Heart left ventricle (tissue), 16 donors: ENCODE measurements at regions not wholly inside any gene's neighbourhood (a gene's known extent, or its start where the extent isn't known, plus 50 kb on each side); places are given as distances from the start of the nearest gene placed in this dataset.

Experiments
- ATAC-seq, 4 donors: fragments of 200-7000 bp; cut with Tn5 transposase; one replicate each; pipeline ENCODE4 v1.9.1; 2020 to 2022; ENCODE audit warnings: moderate library complexity in 4 of 4, mild to moderate bottlenecking in 3 of 4, moderate number of reproducible peaks in 1 of 4
- DNase-seq, 5 donors: peaks; one replicate each; pipeline ENCODE4 v3.0.0-alpha.2; 2020
- H3K27ac ChIP-seq, 12 donors: fragments of 200-600 bp; sonication (generic) in 4 of 12; one replicate each; pipeline versions ENCODE4 v1.5.0 to v1.8.0; 2016 to 2022; ENCODE audit warnings: mild to moderate bottlenecking in 2 of 12
- H3K27me3 ChIP-seq, 9 donors: fragments of 200-600 bp; sonication (generic) in 2 of 9; one replicate each; pipeline versions ENCODE4 v1.5.1 to v1.8.0; 2016 to 2022; ENCODE audit warnings: mild to moderate bottlenecking in 3 of 9
- H3K36me3 ChIP-seq, 9 donors: fragments of 200-600 bp; sonication (generic) in 2 of 9; one replicate each; pipeline versions ENCODE4 v1.5.0 to v1.8.0; 2018 to 2022; ENCODE audit warnings: mild to moderate bottlenecking in 2 of 9
- H3K4me1 ChIP-seq, 12 donors: fragments of 200-600 bp; sonication (generic) in 4 of 12; one replicate each; pipeline versions ENCODE4 v1.5.0 to v1.8.0; 2016 to 2022; ENCODE audit warnings: mild to moderate bottlenecking in 3 of 12
- H3K4me3 ChIP-seq, 12 donors: fragments of 200-600 bp; sonication (generic) in 4 of 12; one replicate each; pipeline versions ENCODE4 v1.5.0 to v1.8.0; 2017 to 2022; ENCODE audit warnings: mild to moderate bottlenecking in 9 of 12, moderate library complexity in 4 of 12
- H3K9me3 ChIP-seq, 12 donors: fragments of 200-600 bp; sonication (generic) in 4 of 12; one replicate each; pipeline versions ENCODE4 v1.5.0 to v1.8.0; 2016 to 2022; ENCODE audit warnings: mild to moderate bottlenecking in 1 of 12
- CTCF ChIP-seq, 12 donors: fragments of 200-600 bp; sonication (generic) in 4 of 12; IDR thresholded peaks; one replicate each; pipeline versions ENCODE4 v1.5.0 to v1.8.0; 2018 to 2022; ENCODE audit warnings: antibody characterized with exemption in 12 of 12, mild to moderate bottlenecking in 5 of 12
- POLR2A ChIP-seq, 2 donors: fragments of 450-650 bp; IDR thresholded peaks; one replicate each; pipeline ENCODE4 v1.6.1; 2017; ENCODE audit warnings: antibody characterized with exemption in 2 of 2, mild to moderate bottlenecking in 2 of 2, moderate library complexity in 2 of 2
- WGBS, 4 donors: extraction: QIAGEN DNeasy Blood & Tissue Kit in 2 of 4; methylation state at CpG; one replicate each; pipeline versions ENCODE4 v1.1.5 to v1.1.7; 2013 to 2018; 5-methylcytosine and 5-hydroxymethylcytosine counted together
- intact Hi-C, 10 donors: fragments of 100-400 bp; cut with DNase I; formaldehyde crosslinking; loops; one replicate each; pipeline versions ENCODE4 v1.11.1 to v1.14.2; 2022
- donor health status: ischemic (EF 13 %, LVEDD 7.1; RV severe dilation, severe dysfunction).
- donor health status: healthy with polysubstance abuse.
- donor health status: DM: no; HTN: yes; CAD: no.
- donor health status: DM: no; HTN: no; CAD: no.
- donor health status: ischemic (EF 25% LVEDD 6.9; RV normal size, moderate dysfunction).
- donor health status: ischemic (EF 25% LVEDD 5.7; RV mildly dilated, moderate dysfunction).
- donor health status: healthy.
- donor health status: DM: yes; HTN: yes; CAD: no.
- donor health status: ischemic (EF 35%, LVEDD 5.7; RV mildly dilated, moderate dysfunction).
- donor health status: nonischemic (EF 11% LVEDD 7.7; RV severe dilation, severe dysfunction).
- donor health status: DM: yes; HTN: yes; CAD: no.
- donor health status: PGD.
- donor health status: ischemic (EF 29% LVEDD 5.4; RV normal size, mild dysfunction).
- donor health status: nonischemic (EF 23%, LVEDD 6.1; RV moderate dilation, normal function).

GRCh38 chr6:144581812-144582537 is 296.8 kb downstream of the UTRN start:
- H3K27ac ChIP-seq, result no peak overlapping the region
- peak in 3 of 4 donors; percentile 61 to 66 (median 65) for ATAC-seq
- H3K4me3 ChIP-seq, result no peak overlapping the region
- DNase-seq, result no peak
- H3K27me3 ChIP-seq, result no peaks in the 10 kb centered on the region
- WGBS, 4 donors, result 45 to 61% (median 55%) methylated on average over 5 of the region's 5 CpGs
- H3K36me3 ChIP-seq, result peaks cover 0 to 32% (median 24%) of the 10 kb centered on the region in 9 donors
- TF ChIP-seq CTCF (IDR thresholded peaks at IDR 0.05) (peak in 11 of 12 donors; percentile 20 to 61 (median 40)), POLR2A (IDR thresholded peaks at IDR 0.05) (no peak)
- H3K4me1 ChIP-seq, result peaks cover 0 to 35% (median 21%) of the 10 kb centered on the region in 12 donors
- H3K9me3 ChIP-seq, result no peaks in the 10 kb centered on the region
- intact Hi-C loops, result loop anchor here (5.0 to 10.0 kb wide), 13 partner anchors 193 to 1123 kb away; no protein-coding TSS in a partner anchor

GRCh38 chr6:144582939-144583613 is 297.9 kb downstream of the UTRN start:
- peak overlapping the region in 6 of 12 donors; percentile 2 to 43 (median 14) for H3K4me3 ChIP-seq
- H3K27ac ChIP-seq, result no peak overlapping the region

GRCh38 chr6:144583614-144583954 is 298.4 kb downstream of the UTRN start:
- TF ChIP-seq CTCF (IDR thresholded peaks at IDR 0.05), result no peak
- no peak overlapping the region for H3K27ac ChIP-seq
- WGBS, 4 donors, result 76 to 93% (median 85%) methylated on average over 1 of the region's 1 CpG
- H3K4me1 ChIP-seq, result peaks cover 0 to 40% (median 21%) of the 10 kb centered on the region in 12 donors
- intact Hi-C loops, result loop anchor here (5.0 to 10.0 kb wide), 13 partner anchors 191 to 1121 kb away; no protein-coding TSS in a partner anchor
- peak overlapping the region in 1 of 12 donors; percentile 43 for H3K4me3 ChIP-seq
- no peaks in the 10 kb centered on the region for H3K27me3 ChIP-seq
- H3K36me3 ChIP-seq, result peaks cover 0 to 27% (median 18%) of the 10 kb centered on the region in 9 donors
- ATAC-seq, result no peak
- H3K9me3 ChIP-seq, result no peaks in the 10 kb centered on the region
- DNase-seq, result no peak

More at GRCh38 chr6:144582939-144583613, 297.9 kb downstream of the UTRN start:
- H3K4me1 ChIP-seq, result peaks cover 0 to 35% (median 21%) of the 10 kb centered on the region in 12 donors
- ATAC-seq, result peak; percentile 35 to 73 (median 72)
- peaks cover 0 to 29% (median 22%) of the 10 kb centered on the region in 9 donors for H3K36me3 ChIP-seq
- DNase-seq, result peak; percentile 15 to 74 (median 36)
- TF ChIP-seq POLR2A (IDR thresholded peaks at IDR 0.05) (no peak), CTCF (IDR thresholded peaks at IDR 0.05) (no peak)
- H3K27me3 ChIP-seq, result no peaks in the 10 kb centered on the region
- intact Hi-C loops, result loop anchor here (5.0 to 10.0 kb wide), 13 partner anchors 192 to 1122 kb away; no protein-coding TSS in a partner anchor
- 16 to 18% (median 17%) methylated on average over 16 of the region's 16 CpGs for WGBS, 4 donors
- H3K9me3 ChIP-seq, result no peaks in the 10 kb centered on the region
